ENCODE measurements at regions not wholly inside any gene's neighbourhood (a gene's known extent, or its start where the extent isn't known, plus 50 kb on each side); places are given as distances from the start of the nearest gene placed in this dataset.
A peak's percentile ranks its signal among the peaks of the same experiment; 100 is the strongest.

GRCh38 chr1:55703726-55704363 lies 488.7 kb upstream of the USP24 start:
- in situ Hi-C loops (cut with HindIII; ENCODE audit: low pct_ligation_motif_present, low pct_unique_long_range_greater_than_20kb, low sequenced_read_pairs), result no loop called here
- DNase-seq, result no peak

- in situ Hi-C loops (cut with HindIII; ENCODE audit: low pct_ligation_motif_present, low pct_unique_long_range_greater_than_20kb, low sequenced_read_pairs), result no loop called here
- peak; percentile 35 for DNase-seq
Observed at GRCh38 chr1:55702064-55702463, 486.9 kb upstream of the USP24 start.

DNA sequence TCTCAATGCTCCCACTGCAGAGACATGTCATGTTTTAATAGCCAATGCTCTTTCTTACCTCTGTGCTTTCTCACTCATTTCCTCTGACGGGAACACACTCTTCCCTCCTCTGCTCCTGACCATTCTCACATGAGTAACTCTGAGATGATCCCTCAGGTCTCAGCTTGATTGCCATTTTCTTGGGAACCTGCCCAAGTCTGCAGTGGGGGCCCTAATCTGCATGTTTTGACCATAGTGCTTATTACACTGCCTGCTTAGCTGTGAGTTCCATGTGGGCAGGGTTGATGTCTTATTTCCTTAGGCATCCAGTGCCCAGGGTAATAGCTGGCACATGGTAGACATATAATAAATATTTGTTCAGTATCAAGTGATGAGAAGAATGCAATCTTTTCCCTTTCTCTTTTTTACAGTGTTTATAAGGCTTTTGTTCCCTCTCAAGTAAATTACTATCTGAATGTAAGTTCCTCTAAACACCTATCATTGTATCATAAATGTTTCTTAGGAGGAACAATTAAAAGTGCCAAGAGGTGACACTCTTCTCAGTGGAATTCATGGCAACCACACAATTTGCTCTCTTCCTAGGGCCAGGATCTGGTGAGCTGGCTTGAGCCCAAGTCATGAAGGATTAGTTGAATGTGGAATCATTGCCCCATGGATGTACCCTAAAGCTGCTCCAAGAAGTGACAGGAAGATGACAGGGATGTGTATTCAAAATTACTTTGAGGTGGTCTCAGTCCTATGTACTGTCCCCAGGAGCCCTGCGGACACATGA lies 485.4 kb upstream of the USP24 start:
- in situ Hi-C loops (cut with HindIII; ENCODE audit: low pct_ligation_motif_present, low pct_unique_long_range_greater_than_20kb, low sequenced_read_pairs), result no loop called here
- no peak for DNase-seq

GRCh38 chr1:55699228-55699627 lies 484.1 kb upstream of the USP24 start:
- DNase-seq, result no peak
- in situ Hi-C loops (cut with HindIII; ENCODE audit: low pct_ligation_motif_present, low pct_unique_long_range_greater_than_20kb, low sequenced_read_pairs), result no loop called here

GRCh38 chr1:55697997-55698535 lies 482.9 kb upstream of the USP24 start:
- in situ Hi-C loops (cut with HindIII; ENCODE audit: low pct_ligation_motif_present, low pct_unique_long_range_greater_than_20kb, low sequenced_read_pairs), result no loop called here
- no peak for DNase-seq

DNA sequence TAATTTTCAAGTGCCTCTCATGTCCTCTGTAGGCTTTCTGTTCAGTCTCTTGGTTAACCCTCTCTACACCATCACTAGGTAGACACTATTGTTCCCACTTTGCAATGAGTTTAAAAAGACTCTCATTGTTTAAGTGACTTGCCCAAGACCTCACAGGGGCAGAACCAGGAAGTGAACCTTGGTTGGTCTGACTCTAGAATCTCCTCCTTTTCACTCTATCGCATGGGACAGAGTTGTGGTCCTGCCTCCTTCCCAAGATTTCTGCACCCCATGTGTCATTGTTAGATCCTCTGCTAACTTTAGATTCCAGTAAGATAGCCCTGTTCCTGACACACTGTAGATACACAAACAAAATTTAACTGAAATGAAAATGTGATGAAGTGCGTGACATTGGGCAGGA lies 481.7 kb upstream of the USP24 start:
- DNase-seq, result no peak
- in situ Hi-C loops (cut with HindIII; ENCODE audit: low pct_ligation_motif_present, low pct_unique_long_range_greater_than_20kb, low sequenced_read_pairs), result no loop called here

DNA sequence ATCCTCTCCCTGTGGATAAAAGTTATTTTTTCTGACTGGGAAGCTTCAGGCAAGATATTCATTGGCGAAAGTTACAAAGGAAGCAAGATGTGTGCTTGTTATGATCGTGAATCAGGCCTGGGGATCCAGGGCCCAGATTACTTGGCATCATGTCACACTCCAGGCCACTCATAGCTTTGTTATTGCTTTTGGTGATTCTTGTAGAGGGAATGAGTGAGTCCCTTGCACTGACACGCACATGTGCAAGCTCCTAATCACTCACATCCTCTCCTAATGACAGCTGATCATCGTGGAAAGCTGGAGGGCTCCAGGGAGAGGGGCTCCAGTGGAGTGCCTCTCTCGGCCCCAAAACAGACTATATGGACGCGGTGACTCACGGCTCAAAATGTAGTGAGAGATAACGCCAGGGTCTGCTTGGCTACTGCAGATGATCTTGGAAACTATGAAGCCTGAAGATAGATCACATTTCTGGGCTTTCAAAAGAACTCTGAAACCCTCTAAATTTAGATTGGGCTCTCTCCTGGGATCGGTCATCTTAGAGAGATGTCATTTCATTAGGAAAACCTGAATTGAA lies 481.1 kb upstream of the USP24 start:
- in situ Hi-C loops (cut with HindIII; ENCODE audit: low pct_ligation_motif_present, low pct_unique_long_range_greater_than_20kb, low sequenced_read_pairs), result no loop called here
- no peak for DNase-seq

DNA sequence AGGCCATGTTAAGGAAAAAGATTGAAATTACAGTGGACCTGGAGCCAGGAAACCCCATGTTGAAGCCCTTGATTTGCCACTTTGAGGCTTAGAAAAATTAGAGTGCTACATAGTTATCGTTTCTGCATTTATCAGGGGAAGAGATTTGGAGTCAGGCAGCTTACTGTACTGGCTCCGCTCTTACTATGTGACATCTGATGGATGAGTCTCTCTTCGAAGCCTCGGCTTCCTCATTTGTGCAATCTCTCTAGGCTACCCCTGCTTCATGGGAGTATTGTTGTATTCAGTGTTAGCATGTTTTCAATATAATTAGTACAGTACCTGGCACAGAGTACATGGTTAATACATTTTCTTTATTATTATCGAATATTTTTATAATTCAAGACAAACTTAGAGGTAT lies 480.4 kb upstream of the USP24 start:
- in situ Hi-C loops (cut with HindIII; ENCODE audit: low pct_ligation_motif_present, low pct_unique_long_range_greater_than_20kb, low sequenced_read_pairs), result no loop called here
- DNase-seq, result no peak

GRCh38 chr1:55695151-55695550 lies 480.0 kb upstream of the USP24 start:
- in situ Hi-C loops (cut with HindIII; ENCODE audit: low pct_ligation_motif_present, low pct_unique_long_range_greater_than_20kb, low sequenced_read_pairs), result no loop called here
- no peak for DNase-seq

DNA sequence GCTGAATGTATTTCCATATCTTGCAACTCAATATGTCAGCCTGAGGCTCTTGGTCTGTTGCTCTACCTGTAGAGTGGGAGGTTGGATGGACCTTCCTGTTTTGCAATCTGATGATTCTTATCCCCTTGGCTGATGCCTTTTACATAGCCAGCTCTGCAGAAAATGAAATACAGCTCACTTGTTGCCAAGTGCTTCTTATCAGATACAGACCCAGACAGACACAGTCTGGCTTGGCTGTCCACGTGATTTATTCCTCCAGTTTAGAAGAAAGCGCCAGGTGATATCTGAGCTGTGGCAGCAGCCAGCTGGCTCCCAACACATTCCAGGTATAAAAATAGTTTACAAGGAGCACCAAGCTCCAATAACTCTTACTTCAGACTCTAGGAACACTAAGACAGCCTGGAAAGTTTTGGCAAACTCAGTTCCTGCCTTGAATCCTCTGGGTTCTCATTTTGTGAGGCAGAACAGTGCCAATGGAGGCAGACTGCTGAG lies 479.2 kb upstream of the USP24 start:
- DNase-seq, result no peak
- in situ Hi-C loops (cut with HindIII; ENCODE audit: low pct_ligation_motif_present, low pct_unique_long_range_greater_than_20kb, low sequenced_read_pairs), result no loop called here

GRCh38 chr1:55692726-55693125 lies 477.6 kb upstream of the USP24 start:
- DNase-seq, result no peak
- in situ Hi-C loops (cut with HindIII; ENCODE audit: low pct_ligation_motif_present, low pct_unique_long_range_greater_than_20kb, low sequenced_read_pairs), result no loop called here

- no peak for DNase-seq
- in situ Hi-C loops (cut with HindIII; ENCODE audit: low pct_ligation_motif_present, low pct_unique_long_range_greater_than_20kb, low sequenced_read_pairs), result no loop called here
Observed at GRCh38 chr1:55690366-55690765, 475.2 kb upstream of the USP24 start.

DNA sequence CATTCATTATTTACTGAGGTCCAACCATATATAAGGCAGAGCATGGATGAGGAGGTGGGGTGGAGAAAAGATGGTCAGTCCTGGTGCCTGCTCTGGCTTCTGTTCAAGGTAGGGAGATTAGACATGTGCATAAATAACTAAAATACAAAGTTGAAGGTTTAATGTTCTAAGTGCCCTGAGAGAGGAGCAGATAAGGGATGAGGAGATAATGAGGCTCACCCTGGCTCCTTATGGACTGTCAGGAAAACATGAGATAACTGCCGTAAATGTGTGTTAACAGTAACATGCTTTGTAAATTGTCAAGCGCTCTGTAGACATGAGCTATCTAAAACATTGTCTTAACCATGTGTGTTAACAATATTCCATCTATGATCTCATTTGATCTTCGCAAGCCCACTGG lies 474.6 kb upstream of the USP24 start:
- DNase-seq, result no peak
- in situ Hi-C loops (cut with HindIII; ENCODE audit: low pct_ligation_motif_present, low pct_unique_long_range_greater_than_20kb, low sequenced_read_pairs), result no loop called here

DNA sequence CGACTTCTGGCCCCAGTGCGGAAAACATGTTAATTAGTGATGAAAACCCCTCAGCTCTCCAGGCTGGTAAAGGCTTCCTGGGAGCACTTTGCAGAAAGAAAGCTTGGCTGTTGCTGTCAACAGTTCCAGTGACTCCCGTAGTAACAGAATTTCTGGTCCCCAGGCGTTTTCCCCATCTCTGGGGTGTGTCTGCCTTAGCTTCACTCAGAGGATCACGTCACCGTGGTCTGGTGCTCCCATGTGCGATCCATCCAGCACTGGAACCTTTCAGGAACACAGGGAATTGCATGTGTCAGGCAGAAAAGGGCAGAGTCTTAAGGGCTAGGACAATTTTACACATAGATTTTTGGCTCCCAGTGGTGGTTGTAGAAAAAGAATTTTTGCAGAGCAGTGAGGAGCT lies 470.4 kb upstream of the USP24 start:
- in situ Hi-C loops (cut with HindIII; ENCODE audit: low pct_ligation_motif_present, low pct_unique_long_range_greater_than_20kb, low sequenced_read_pairs), result no loop called here
- no peak for DNase-seq

- DNase-seq, result no peak
- in situ Hi-C loops (cut with HindIII; ENCODE audit: low pct_ligation_motif_present, low pct_unique_long_range_greater_than_20kb, low sequenced_read_pairs), result no loop called here
Observed at GRCh38 chr1:55684131-55684650, 469.0 kb upstream of the USP24 start.

DNA sequence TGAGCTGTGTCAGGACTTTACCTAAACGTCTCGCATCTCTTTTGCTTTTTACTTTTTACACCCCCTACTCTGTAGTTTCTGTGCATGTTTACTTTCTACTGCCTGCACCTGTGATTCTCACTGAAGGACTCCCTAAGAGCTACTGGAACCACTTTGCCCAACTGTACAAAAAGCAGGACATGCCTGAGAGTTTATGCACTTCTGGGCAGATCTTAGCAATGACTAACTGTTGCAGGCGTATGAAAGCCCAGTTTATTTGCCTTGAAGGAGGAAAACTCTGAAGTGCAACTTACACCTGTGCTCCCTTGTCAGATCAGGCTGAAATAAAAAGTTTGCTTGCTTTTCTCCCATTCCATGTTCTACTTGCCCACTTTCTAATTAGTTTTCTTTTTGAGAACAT lies 467.0 kb upstream of the USP24 start:
- DNase-seq, result no peak
- in situ Hi-C loops (cut with HindIII; ENCODE audit: low pct_ligation_motif_present, low pct_unique_long_range_greater_than_20kb, low sequenced_read_pairs), result no loop called here

- DNase-seq, result no peak
- in situ Hi-C loops (cut with HindIII; ENCODE audit: low pct_ligation_motif_present, low pct_unique_long_range_greater_than_20kb, low sequenced_read_pairs), result no loop called here
Observed at GRCh38 chr1:55679971-55680370, 464.8 kb upstream of the USP24 start.

DNA sequence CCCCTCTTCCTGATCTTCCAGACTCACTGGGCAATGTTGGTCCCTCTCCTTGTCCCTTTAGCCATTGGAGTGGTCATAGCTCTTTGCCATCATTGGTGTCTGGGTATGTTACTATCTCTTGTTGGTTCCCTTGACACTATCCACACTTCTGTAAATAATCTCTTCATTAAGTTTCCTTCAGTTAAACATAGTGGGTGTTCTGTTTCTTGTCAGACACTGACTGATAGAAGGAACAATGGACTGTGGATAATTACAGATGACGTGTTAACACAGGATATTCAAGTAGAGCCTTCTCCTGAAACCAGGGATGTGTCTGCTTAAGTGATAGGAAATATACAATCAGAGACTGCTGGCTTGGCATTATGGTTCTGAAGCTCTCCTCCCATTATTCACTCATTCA lies 458.3 kb upstream of the USP24 start:
- in situ Hi-C loops (cut with HindIII; ENCODE audit: low pct_ligation_motif_present, low pct_unique_long_range_greater_than_20kb, low sequenced_read_pairs), result no loop called here
- no peak for DNase-seq

DNA sequence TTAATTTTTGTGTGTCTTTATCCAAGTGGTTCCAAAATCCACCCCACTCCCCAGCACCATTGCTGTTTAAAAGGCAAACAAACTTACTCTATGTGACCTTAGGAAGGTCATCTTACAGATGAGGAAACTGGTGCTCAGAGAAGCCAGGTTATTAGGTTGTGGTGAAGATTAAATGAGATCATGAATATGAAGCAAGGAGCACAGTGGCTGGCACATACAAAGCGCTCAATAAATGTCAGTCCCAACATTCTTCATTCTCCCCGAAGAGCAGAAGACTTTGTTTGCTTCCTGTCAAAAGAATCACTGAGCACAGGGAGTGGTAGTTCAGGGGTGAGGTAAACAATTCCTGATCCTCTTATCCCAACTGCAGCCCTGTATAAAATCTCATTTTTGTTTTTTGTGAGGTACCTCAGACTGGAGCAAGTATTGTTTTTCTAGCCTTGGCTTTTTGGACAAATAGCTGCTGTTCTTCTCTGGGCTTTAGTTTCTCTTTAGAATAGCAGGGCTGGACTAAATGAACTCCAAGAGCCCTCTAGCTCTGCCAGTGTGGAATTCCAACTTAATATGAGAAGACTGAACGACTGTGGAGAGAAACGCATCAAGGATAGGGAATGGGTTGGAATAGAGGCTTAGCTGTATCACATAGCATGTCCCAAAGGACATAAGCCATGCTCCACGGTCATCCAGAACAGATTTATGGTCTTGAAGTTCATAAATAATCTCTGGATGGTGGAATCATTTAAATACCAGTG lies 455.3 kb upstream of the USP24 start:
- in situ Hi-C loops (cut with HindIII; ENCODE audit: low pct_ligation_motif_present, low pct_unique_long_range_greater_than_20kb, low sequenced_read_pairs), result no loop called here
- no peak for DNase-seq

Measured in ACHN (cell line).